ENCODE measurements at regions not wholly inside any gene's neighbourhood (a gene's known extent, or its start where the extent isn't known, plus 50 kb on each side); places are given as distances from the start of the nearest gene placed in this dataset.

DNA sequence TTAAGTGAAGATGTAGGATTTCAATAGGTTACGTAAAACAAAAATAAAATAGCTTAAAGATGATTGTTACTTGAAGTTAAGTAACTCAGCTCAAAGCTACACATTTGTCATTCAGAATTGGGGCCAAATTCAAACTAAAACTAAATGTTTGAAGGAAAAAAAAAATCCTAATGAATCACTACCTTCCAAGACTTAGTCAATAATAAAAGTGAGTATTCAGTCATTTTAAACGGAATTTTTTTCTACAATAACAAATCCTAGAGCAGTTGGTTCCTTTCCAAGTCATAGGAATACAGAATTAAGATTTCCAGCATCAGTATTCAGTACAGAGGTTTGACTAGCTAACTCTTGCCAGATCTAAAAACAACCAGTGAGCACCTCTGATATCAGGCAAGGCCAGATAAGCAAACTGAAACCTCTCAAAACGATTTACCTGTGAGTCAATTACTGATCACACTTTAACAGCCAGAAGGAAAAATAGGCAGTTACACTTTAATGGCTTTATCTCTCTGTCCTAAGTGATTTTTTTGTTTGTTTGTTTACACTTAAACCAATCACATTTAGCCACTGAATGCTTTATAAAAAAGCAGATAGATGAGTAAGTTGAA, 669.8 kb upstream of the ANKRD30A start:
- no peaks in the 10 kb centered on the region for H3K79me2 ChIP-seq (ENCODE audit: insufficient read depth, low read length)
- H3K27me3 Mint-ChIP-seq (ENCODE audit: low read depth, unreplicated experiment): no peaks in the 10 kb centered on the region
- FAIRE-seq: peak; percentile 77

DNA sequence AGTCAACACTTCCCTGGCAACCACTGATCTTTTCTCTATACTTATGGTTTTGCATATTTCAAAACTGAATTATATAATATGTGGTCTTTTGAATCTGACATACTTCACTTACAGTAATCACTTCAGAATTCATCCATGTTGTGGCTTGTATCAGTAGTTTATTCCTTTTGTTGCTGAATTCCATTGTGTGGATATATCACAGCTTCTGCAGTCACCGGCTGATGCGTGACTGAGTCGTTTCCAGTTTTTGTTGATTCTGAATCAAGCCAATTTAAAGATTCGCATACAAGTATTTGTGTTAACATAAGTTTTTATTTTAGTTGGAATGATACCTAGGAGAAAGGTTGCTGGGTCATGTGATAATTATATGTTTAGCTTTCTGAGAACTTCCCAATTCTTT, 672.5 kb upstream of the ANKRD30A start:
- H3K4me1 ChIP-seq (ENCODE audit: insufficient read depth, low read length): peaks cover 13% of the 10 kb centered on the region
- H2AFZ ChIP-seq (ENCODE audit: low read depth, low read length): no peak overlapping the region
- no peak overlapping the region for H3K4me3 ChIP-seq (ENCODE audit: insufficient read depth, low read depth, low read length)
- FAIRE-seq: no peak
- H3K9ac ChIP-seq (ENCODE audit: low read length): no peak overlapping the region
- no peak overlapping the region for H3K27ac ChIP-seq (ENCODE audit: low read depth, low read length)
- TF ChIP-seq, protein P1, sequence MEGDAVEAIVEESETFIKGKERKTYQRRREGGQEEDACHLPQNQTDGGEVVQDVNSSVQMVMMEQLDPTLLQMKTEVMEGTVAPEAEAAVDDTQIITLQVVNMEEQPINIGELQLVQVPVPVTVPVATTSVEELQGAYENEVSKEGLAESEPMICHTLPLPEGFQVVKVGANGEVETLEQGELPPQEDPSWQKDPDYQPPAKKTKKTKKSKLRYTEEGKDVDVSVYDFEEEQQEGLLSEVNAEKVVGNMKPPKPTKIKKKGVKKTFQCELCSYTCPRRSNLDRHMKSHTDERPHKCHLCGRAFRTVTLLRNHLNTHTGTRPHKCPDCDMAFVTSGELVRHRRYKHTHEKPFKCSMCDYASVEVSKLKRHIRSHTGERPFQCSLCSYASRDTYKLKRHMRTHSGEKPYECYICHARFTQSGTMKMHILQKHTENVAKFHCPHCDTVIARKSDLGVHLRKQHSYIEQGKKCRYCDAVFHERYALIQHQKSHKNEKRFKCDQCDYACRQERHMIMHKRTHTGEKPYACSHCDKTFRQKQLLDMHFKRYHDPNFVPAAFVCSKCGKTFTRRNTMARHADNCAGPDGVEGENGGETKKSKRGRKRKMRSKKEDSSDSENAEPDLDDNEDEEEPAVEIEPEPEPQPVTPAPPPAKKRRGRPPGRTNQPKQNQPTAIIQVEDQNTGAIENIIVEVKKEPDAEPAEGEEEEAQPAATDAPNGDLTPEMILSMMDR (IDR thresholded peaks at IDR 0.05; ENCODE audit: insufficient read depth, low read depth, low read length): no peak
- no peak for TF ChIP-seq EZH2 (IDR thresholded peaks at IDR 0.05; ENCODE audit: insufficient read depth, low read length)
- H3K27me3 ChIP-seq (ENCODE audit: insufficient read depth, low read length): no peaks in the 10 kb centered on the region
- no peak for DNase-seq (ENCODE audit: low read depth)
- Mint-ChIP-seq H3K4me1 (ENCODE audit: low read depth, unreplicated experiment) (peaks cover 23% of the 10 kb centered on the region), H3K4me3 (ENCODE audit: unreplicated experiment) (no peak overlapping the region), H3K27ac (ENCODE audit: unreplicated experiment) (no peak overlapping the region), H3K36me3 (ENCODE audit: low read depth, unreplicated experiment) (no peaks in the 10 kb centered on the region), H3K27me3 (ENCODE audit: low read depth, unreplicated experiment) (no peaks in the 10 kb centered on the region), H3K9me3 (ENCODE audit: unreplicated experiment) (peaks cover 9% of the 10 kb centered on the region)
- no peaks in the 10 kb centered on the region for H3K36me3 ChIP-seq (ENCODE audit: insufficient read depth, low read length)
- no peaks in the 10 kb centered on the region for H4K20me1 ChIP-seq (ENCODE audit: insufficient read depth, low read length)
- no peak overlapping the region for H3K4me2 ChIP-seq (ENCODE audit: low read length)
- H3K9me3 ChIP-seq (ENCODE audit: insufficient read depth, low read depth, low read length): no peaks in the 10 kb centered on the region
- H3K79me2 ChIP-seq (ENCODE audit: insufficient read depth, low read length): no peaks in the 10 kb centered on the region

More for the DNA sequence above, 669.8 kb upstream of the ANKRD30A start:
- Mint-ChIP-seq H3K9me3 (ENCODE audit: unreplicated experiment) (peaks cover 12% of the 10 kb centered on the region), H3K36me3 (ENCODE audit: low read depth, unreplicated experiment) (no peaks in the 10 kb centered on the region), H3K27ac (ENCODE audit: unreplicated experiment) (no peak overlapping the region), H3K4me3 (ENCODE audit: unreplicated experiment) (no peak overlapping the region), H3K4me1 (ENCODE audit: low read depth, unreplicated experiment) (peaks cover 5% of the 10 kb centered on the region)
- H3K27ac ChIP-seq (ENCODE audit: low read depth, low read length): no peak overlapping the region
- H2AFZ ChIP-seq (ENCODE audit: low read depth, low read length): no peak overlapping the region
- no peaks in the 10 kb centered on the region for H3K4me1 ChIP-seq (ENCODE audit: insufficient read depth, low read length)
- no peaks in the 10 kb centered on the region for H3K27me3 ChIP-seq (ENCODE audit: insufficient read depth, low read length)
- no peaks in the 10 kb centered on the region for H4K20me1 ChIP-seq (ENCODE audit: insufficient read depth, low read length)
- H3K36me3 ChIP-seq (ENCODE audit: insufficient read depth, low read length): no peaks in the 10 kb centered on the region
- no peaks in the 10 kb centered on the region for H3K9me3 ChIP-seq (ENCODE audit: insufficient read depth, low read depth, low read length)
- H3K9ac ChIP-seq (ENCODE audit: low read length): no peak overlapping the region
- no peak overlapping the region for H3K4me3 ChIP-seq (ENCODE audit: insufficient read depth, low read depth, low read length)
- H3K4me2 ChIP-seq (ENCODE audit: low read length): no peak overlapping the region
- TF ChIP-seq EZH2 (IDR thresholded peaks at IDR 0.05; ENCODE audit: insufficient read depth, low read length): no peak
- TF ChIP-seq, protein P1 (IDR thresholded peaks at IDR 0.05; ENCODE audit: insufficient read depth, low read depth, low read length): no peak
- DNase-seq (ENCODE audit: low read depth): no peak

DNA sequence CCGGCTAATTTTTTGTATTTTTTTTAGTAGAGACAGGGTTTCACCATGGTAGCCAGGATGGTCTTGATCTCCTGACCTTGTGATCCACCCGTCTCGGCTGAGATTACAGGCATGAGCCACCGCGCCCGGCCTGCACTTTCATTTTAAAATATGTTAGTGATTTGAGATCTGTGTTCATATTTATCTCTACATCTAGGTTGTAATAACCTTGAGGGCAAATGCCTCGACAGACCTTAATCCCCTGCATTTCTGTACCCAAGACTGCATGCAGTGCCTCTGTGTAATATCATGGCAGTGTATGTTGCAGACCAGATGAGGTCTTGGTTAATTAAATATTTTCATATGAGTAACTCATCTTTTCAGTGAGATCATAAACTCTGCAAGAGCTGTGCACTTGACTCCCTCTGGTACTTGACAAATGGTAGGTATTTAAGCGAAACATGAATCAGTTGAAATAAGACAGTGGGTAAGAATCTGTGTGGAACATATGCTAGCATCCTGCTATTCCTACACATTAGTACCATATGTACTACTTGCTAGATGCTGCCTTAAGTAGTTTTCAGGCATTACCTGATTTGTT, 673.9 kb upstream of the ANKRD30A start:
- Histone ChIP-seq H4K20me1 (ENCODE audit: insufficient read depth, low read length) (no peaks in the 10 kb centered on the region), H3K36me3 (ENCODE audit: insufficient read depth, low read length) (no peaks in the 10 kb centered on the region), H3K4me1 (ENCODE audit: insufficient read depth, low read length) (peaks cover 13% of the 10 kb centered on the region), H3K9me3 (ENCODE audit: insufficient read depth, low read depth, low read length) (no peaks in the 10 kb centered on the region), H3K79me2 (ENCODE audit: insufficient read depth, low read length) (no peaks in the 10 kb centered on the region), H3K27me3 (ENCODE audit: insufficient read depth, low read length) (no peaks in the 10 kb centered on the region), H2AFZ (ENCODE audit: low read depth, low read length) (no peak overlapping the region), H3K27ac (ENCODE audit: low read depth, low read length) (no peak overlapping the region), H3K4me3 (ENCODE audit: insufficient read depth, low read depth, low read length) (no peak overlapping the region), H3K4me2 (ENCODE audit: low read length) (no peak overlapping the region), H3K9ac (ENCODE audit: low read length) (no peak overlapping the region)
- DNase-seq (ENCODE audit: low read depth): peak; percentile 17
- no peak for FAIRE-seq
- peak overlapping the region; percentile 94 for H3K27ac Mint-ChIP-seq (ENCODE audit: unreplicated experiment)
- TF ChIP-seq, protein P1 (IDR thresholded peaks at IDR 0.05; ENCODE audit: insufficient read depth, low read depth, low read length): no peak
- TF ChIP-seq EZH2 (IDR thresholded peaks at IDR 0.05; ENCODE audit: insufficient read depth, low read length): no peak
- H3K4me3 Mint-ChIP-seq (ENCODE audit: unreplicated experiment): peak overlapping the region; percentile 28
- no peaks in the 10 kb centered on the region for H3K27me3 Mint-ChIP-seq (ENCODE audit: low read depth, unreplicated experiment)
- H3K9me3 Mint-ChIP-seq (ENCODE audit: unreplicated experiment): no peaks in the 10 kb centered on the region
- H3K36me3 Mint-ChIP-seq (ENCODE audit: low read depth, unreplicated experiment): no peaks in the 10 kb centered on the region
- H3K4me1 Mint-ChIP-seq (ENCODE audit: low read depth, unreplicated experiment): peaks cover 23% of the 10 kb centered on the region

Data from astrocyte (in vitro differentiated cells and primary cell).